ENCODE measurements at regions not wholly inside any gene's neighbourhood (a gene's known extent, or its start where the extent isn't known, plus 50 kb on each side); places are given as distances from the start of the nearest gene placed in this dataset.

DNA sequence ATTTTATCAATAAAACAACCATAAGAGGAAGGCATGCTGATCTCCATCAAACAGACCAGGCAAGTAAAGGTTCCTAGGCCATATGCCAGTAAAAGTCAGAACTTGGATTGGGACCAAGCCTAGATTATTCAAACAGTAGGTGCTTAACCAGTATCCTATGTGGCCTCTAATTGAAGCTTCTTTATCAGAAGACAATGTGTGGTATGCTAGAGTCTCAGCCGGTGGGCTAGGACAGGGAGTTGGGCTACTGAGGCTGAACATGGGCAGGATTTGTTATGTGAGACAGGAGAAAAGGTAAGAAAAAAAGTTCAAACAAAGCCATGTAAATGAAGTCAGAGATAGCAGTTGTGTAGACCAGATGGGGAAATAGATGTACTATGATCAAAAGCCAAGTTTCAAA lies 413.7 kb upstream of the GHITM start (continued):
- TF ChIP-seq CHD2 (IDR thresholded peaks at IDR 0.05; ENCODE audit: low read length) = no peak

DNA sequence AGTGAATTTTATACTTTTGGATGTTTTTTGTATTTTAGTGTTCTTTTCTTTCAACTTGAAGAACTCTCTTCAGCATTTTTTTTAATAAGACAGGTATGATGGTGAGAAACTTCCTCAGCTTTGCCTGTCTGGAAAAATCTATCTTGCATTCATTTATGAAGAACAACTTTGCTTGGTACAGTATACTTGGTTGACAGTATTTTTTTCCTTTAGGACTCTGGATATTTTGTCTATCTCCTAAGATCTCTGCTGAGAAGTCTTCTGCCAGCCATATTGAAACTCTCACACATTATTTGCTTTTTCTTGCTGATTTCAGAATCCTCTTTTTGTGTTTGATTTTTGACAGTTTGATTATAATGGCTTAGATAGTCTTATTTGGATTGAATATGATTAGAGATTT lies 405.0 kb upstream of the GHITM start:
- H2BK120ac ChIP-seq (replicated peaks; ENCODE audit: low read depth, low read length) = no peak overlapping the region
- H3K79me2 ChIP-seq (ENCODE audit: control insufficient read depth in 1 of 2, insufficient read depth in 2 of 2, low read length in 2 of 2) = no peaks in the 10 kb centered on the region
- TF ChIP-seq JUND (IDR thresholded peaks at IDR 0.05; ENCODE audit: low read length) (no peak), POLR2A (IDR thresholded peaks at IDR 0.05; ENCODE audit: control extremely low read depth in 1 of 2, low read depth in 2 of 2, low read length in 2 of 2) (no peak), FOSL1 (IDR thresholded peaks at IDR 0.05; ENCODE audit: insufficient read depth, low read depth, low read length) (no peak), KDM4A (IDR thresholded peaks at IDR 0.05; ENCODE audit: low read depth, low read length, severe bottlenecking) (no peak), PHF8 (conservative IDR thresholded peaks at IDR 0.05; ENCODE audit: low read depth, low read length) (no peak), GTF2F1 (IDR thresholded peaks at IDR 0.05; ENCODE audit: borderline replicate concordance, low read depth, low read length) (no peak), HDAC2 (IDR thresholded peaks at IDR 0.05; ENCODE audit: borderline replicate concordance in 1 of 2, low read depth in 2 of 2, low read length in 2 of 2) (no peak), BCL11A (IDR thresholded peaks at IDR 0.05; ENCODE audit: low read depth in 2 of 2, low read length in 2 of 2) (no peak), SRF (IDR thresholded peaks at IDR 0.05; ENCODE audit: low read depth, low read length) (no peak), CREB1 (IDR thresholded peaks at IDR 0.05) (no peak), JUN (IDR thresholded peaks at IDR 0.05; ENCODE audit: low read depth, low read length) (no peak)
- TF ChIP-seq, protein P1, sequence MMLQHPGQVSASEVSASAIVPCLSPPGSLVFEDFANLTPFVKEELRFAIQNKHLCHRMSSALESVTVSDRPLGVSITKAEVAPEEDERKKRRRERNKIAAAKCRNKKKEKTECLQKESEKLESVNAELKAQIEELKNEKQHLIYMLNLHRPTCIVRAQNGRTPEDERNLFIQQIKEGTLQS (IDR thresholded peaks at IDR 0.05; ENCODE audit: insufficient read depth, low read depth, low read length) = no peak
- no peaks in the 10 kb centered on the region for H3K4me1 ChIP-seq (replicated peaks in 1 of 4; ENCODE audit: control insufficient read depth in 3 of 4, insufficient read depth in 4 of 4, low read length in 3 of 4)
- H3K36me3 ChIP-seq (ENCODE audit: control insufficient read depth in 2 of 4, insufficient read depth in 4 of 4, low read length in 3 of 4) = no peaks in the 10 kb centered on the region; a peak in 1 of 8 replicates
- peaks cover 0 to 3% of the 10 kb centered on the region in 2 experiments; a peak in 1 of 4 replicates for H3K9me3 ChIP-seq (ENCODE audit: insufficient read depth in 2 of 2, low read depth in 1 of 2, low read length in 1 of 2)
- DNase-seq (ENCODE audit: low read depth in 1 of 2, low spot score in 2 of 2) = no peak
- no peak overlapping the region for H2BK12ac ChIP-seq (ENCODE audit: low read depth, low read length)
- H3K14ac ChIP-seq (ENCODE audit: insufficient read length) = no peak overlapping the region
- H3K56ac ChIP-seq (replicated peaks; ENCODE audit: insufficient read length, low read depth, low read length) = no peak overlapping the region
- ChIA-PET POLR2A (ENCODE audit: partially characterized antibody) (no interaction called here), CTCF (ENCODE audit: partially characterized antibody) (no interaction called here)
- no peak overlapping the region for H4K91ac ChIP-seq (replicated peaks; ENCODE audit: insufficient read length, low read length)
- no peak overlapping the region for H3K27ac ChIP-seq (ENCODE audit: low read depth, low read length)
- no peak overlapping the region for H3K4ac ChIP-seq (replicated peaks; ENCODE audit: insufficient read length, low read depth, low read length)
- no peaks in the 10 kb centered on the region for H4K20me1 ChIP-seq (replicated peaks in 1 of 2; ENCODE audit: control insufficient read depth in 1 of 2, insufficient read depth in 2 of 2, low read length in 2 of 2)
- no peak overlapping the region for H2BK20ac ChIP-seq (ENCODE audit: low read length)
- H4K5ac ChIP-seq (ENCODE audit: insufficient read length, low read depth, low read length) = no peak overlapping the region
- no peak overlapping the region for H2BK15ac ChIP-seq (ENCODE audit: low read length)
- no peak overlapping the region for H3K4me3 ChIP-seq (ENCODE audit: extremely low read depth in 1 of 4, insufficient read depth in 2 of 4, low read depth in 3 of 4, low read length in 4 of 4)
- no peak overlapping the region for H3K18ac ChIP-seq (ENCODE audit: extremely low read depth, low read length)
- H4K8ac ChIP-seq (ENCODE audit: extremely low read depth, insufficient read depth, low read length) = no peak overlapping the region
- H3K23ac ChIP-seq (ENCODE audit: insufficient read length) = no peak overlapping the region
- no peak overlapping the region for H2AFZ ChIP-seq (ENCODE audit: low read length)
- H3K23me2 ChIP-seq (ENCODE audit: low read depth, low read length) = no peaks in the 10 kb centered on the region
- no peaks in the 10 kb centered on the region for H3K79me1 ChIP-seq (ENCODE audit: low read depth, low read length)
- no peak overlapping the region for H2BK5ac ChIP-seq (ENCODE audit: low read depth, low read length)
- no peak for FAIRE-seq
- H3K27me3 ChIP-seq (replicated peaks in 1 of 4; ENCODE audit: control insufficient read depth in 3 of 4, extremely low read depth in 1 of 4, insufficient read depth in 3 of 4, low read length in 3 of 4) = no peaks in the 10 kb centered on the region
- H3K9ac ChIP-seq (replicated peaks in 1 of 4; ENCODE audit: extremely low read depth in 1 of 4, low read depth in 3 of 4, low read length in 3 of 4) = no peak overlapping the region
- H3K4me2 ChIP-seq (ENCODE audit: insufficient read depth in 1 of 2, low read depth in 2 of 2, low read length in 2 of 2) = no peak overlapping the region
- H2AK5ac ChIP-seq (ENCODE audit: low read depth, low read length) = no peak overlapping the region
